H9 (cell line): ENCODE measurements at regions not wholly inside any gene's neighbourhood (a gene's known extent, or its start where the extent isn't known, plus 50 kb on each side); places are given as distances from the start of the nearest gene placed in this dataset.
A peak's percentile ranks its signal among the peaks of the same experiment; 100 is the strongest.

Experiments
- DNase-seq: peaks from one replicate; pipeline ENCODE4 v3.0.0-alpha.2; 2017
- H2AFZ ChIP-seq: one replicate; pipeline ENCODE4 v1.6.1; 2013; ENCODE audit warnings: mild to moderate bottlenecking, low read length, control low read depth, moderate library complexity
- H2AK5ac ChIP-seq: 2 replicates; pipeline ENCODE4 v1.6.1; 2013; ENCODE audit warnings: low read length, control low read depth, mixed read lengths; ENCODE audit not compliant: insufficient read length
- H2BK120ac ChIP-seq: one replicate; pipeline ENCODE4 v1.6.1; 2013; ENCODE audit warnings: low read depth, mild to moderate bottlenecking, low read length, control low read depth, inconsistent platforms; ENCODE audit not compliant: poor library complexity, severe bottlenecking
- H2BK12ac ChIP-seq: 2 replicates; pipeline ENCODE4 v1.6.1; 2013; ENCODE audit warnings: low read length, control low read depth, mixed read lengths, low read depth; ENCODE audit not compliant: insufficient read length
- H2BK15ac ChIP-seq: 2 replicates; pipeline ENCODE4 v1.6.1; 2013; ENCODE audit warnings: low read depth, low read length, control low read depth
- H2BK20ac ChIP-seq: one replicate; pipeline ENCODE4 v1.6.1; 2013; ENCODE audit warnings: low read depth, mild to moderate bottlenecking, low read length, control low read depth, inconsistent platforms; ENCODE audit not compliant: poor library complexity, severe bottlenecking
- H2BK5ac ChIP-seq: 2 replicates; pipeline ENCODE4 v1.6.1; 2013; ENCODE audit warnings: low read length, control low read depth, mixed read lengths; ENCODE audit not compliant: insufficient read length
- H3K14ac ChIP-seq: 2 replicates; pipeline ENCODE4 v1.6.1; 2013; ENCODE audit warnings: low read length, control low read depth; ENCODE audit not compliant: insufficient read depth
- H3K18ac ChIP-seq: 2 replicates; pipeline ENCODE4 v1.6.1; 2013; ENCODE audit warnings: low read depth, mild to moderate bottlenecking, mixed read lengths, low read length, control low read depth; ENCODE audit not compliant: insufficient read length
- H3K23ac ChIP-seq: 2 replicates; pipeline ENCODE4 v1.6.1; 2013; ENCODE audit warnings: low read length, control low read depth, mixed read lengths, low read depth; ENCODE audit not compliant: insufficient read length
- H3K23me2 ChIP-seq: 2 replicates; pipeline ENCODE4 v1.6.1; 2013; ENCODE audit warnings: low read depth, mild to moderate bottlenecking, mixed read lengths, low read length, control low read depth; ENCODE audit not compliant: insufficient read length, poor library complexity, severe bottlenecking
- H3K27ac ChIP-seq: 2 replicates; pipeline ENCODE4 v1.5.1; 2013; ENCODE audit warnings: low read length, control low read depth, mixed read lengths, low read depth; ENCODE audit not compliant: insufficient read length
- H3K27me3 ChIP-seq: 2 replicates; pipeline ENCODE4 v1.6.1; 2013; ENCODE audit warnings: low read length, control low read depth, inconsistent platforms; ENCODE audit not compliant: insufficient read depth
- H3K4ac ChIP-seq: 2 replicates; pipeline ENCODE4 v1.6.1; 2013; ENCODE audit warnings: low read depth, mild to moderate bottlenecking, control low read depth, inconsistent platforms, low read length, moderate library complexity
- H3K4me1 ChIP-seq: 2 replicates; pipeline ENCODE4 v1.6.1; 2013; ENCODE audit warnings: low read length, control low read depth, inconsistent platforms; ENCODE audit not compliant: insufficient read depth
- H3K4me2 ChIP-seq: 2 replicates; pipeline ENCODE4 v1.6.1; 2013; ENCODE audit warnings: low read length, control low read depth, mixed read lengths; ENCODE audit not compliant: insufficient read length, insufficient read depth
- H3K56ac ChIP-seq: 2 replicates; pipeline ENCODE4 v1.6.1; 2013; ENCODE audit warnings: low read depth, mild to moderate bottlenecking, mixed read lengths, low read length, control low read depth; ENCODE audit not compliant: insufficient read length
- H3K79me1 ChIP-seq: 2 replicates; pipeline ENCODE4 v1.6.1; 2013; ENCODE audit warnings: low read depth, mild to moderate bottlenecking, moderate library complexity, low read length, control low read depth, inconsistent platforms; ENCODE audit not compliant: insufficient read depth, poor library complexity, severe bottlenecking
- H3K79me2 ChIP-seq: 2 replicates; pipeline ENCODE4 v1.6.1; 2013; ENCODE audit warnings: low read length, control low read depth, inconsistent platforms; ENCODE audit not compliant: insufficient read depth
- H3K9ac ChIP-seq: 2 replicates; pipeline ENCODE4 v1.6.1; 2013; ENCODE audit warnings: low read length, control low read depth, mixed read lengths; ENCODE audit not compliant: insufficient read length; ENCODE audit errors: extremely low read depth
- H3K9me3 ChIP-seq: one replicate; pipeline ENCODE4 v1.6.1; 2013; ENCODE audit warnings: low read depth, low read length, inconsistent platforms; ENCODE audit not compliant: control insufficient read depth
- H3T11ph ChIP-seq: one replicate; pipeline ENCODE4 v1.6.1; 2013; ENCODE audit warnings: mild to moderate bottlenecking, low read length, control low read depth, inconsistent platforms
- H4K20me1 ChIP-seq: one replicate; pipeline ENCODE4 v1.6.1; 2013; ENCODE audit not compliant: control insufficient read depth, insufficient read length, insufficient read depth
- H4K5ac ChIP-seq: 2 replicates; pipeline ENCODE4 v1.6.1; 2013; ENCODE audit warnings: low read depth, mild to moderate bottlenecking, mixed read lengths, low read length, control low read depth; ENCODE audit not compliant: insufficient read length
- H4K8ac ChIP-seq: replicated peaks from 2 replicates; pipeline ENCODE4 v1.6.1; 2013; ENCODE audit warnings: low read length, control low read depth, mixed read lengths, low read depth; ENCODE audit not compliant: insufficient read length
- H4K91ac ChIP-seq: 2 replicates; pipeline ENCODE4 v1.6.1; 2013; ENCODE audit warnings: low read depth, mild to moderate bottlenecking, moderate library complexity, mixed read lengths, low read length, control low read depth; ENCODE audit not compliant: insufficient read length
- H3K27ac Mint-ChIP-seq, 3 experiments: 2 replicates in 2 of 3; 3 replicates in 1 of 3; pipeline ENCODE4 v1.8.0; 2020 to 2021; ENCODE audit warnings: mixed read lengths in 3 of 3, mild to moderate bottlenecking in 1 of 3, moderate library complexity in 1 of 3
- H3K27me3 Mint-ChIP-seq: 2 replicates; pipeline ENCODE4 v1.8.0; 2021; ENCODE audit warnings: low read depth, mild to moderate bottlenecking, moderate library complexity, mixed read lengths
- H3K36me3 Mint-ChIP-seq, 3 experiments: 2 replicates in 2 of 3; 3 replicates in 1 of 3; pipeline ENCODE4 v1.8.0; 2020 to 2021; ENCODE audit warnings: low read depth in 3 of 3, mixed read lengths in 3 of 3; ENCODE audit not compliant: insufficient read depth in 1 of 3
- H3K4me1 Mint-ChIP-seq, 2 experiments: 2 replicates each; pipeline ENCODE4 v1.8.0; 2020; ENCODE audit warnings: mixed read lengths in 2 of 2
- H3K4me3 Mint-ChIP-seq, 2 experiments: 2 replicates in 1 of 2; 3 replicates in 1 of 2; pipeline ENCODE4 v1.8.0; 2020 to 2021; ENCODE audit warnings: mild to moderate bottlenecking in 2 of 2, mixed read lengths in 2 of 2, moderate library complexity in 1 of 2
- H3K9me3 Mint-ChIP-seq, 2 experiments: 2 replicates in 1 of 2; 3 replicates in 1 of 2; pipeline ENCODE4 v1.8.0; 2020; ENCODE audit warnings: mild to moderate bottlenecking in 2 of 2, mixed read lengths in 2 of 2, moderate library complexity in 1 of 2
- WGBS: extraction: QIAGEN DNeasy Blood & Tissue Kit; methylation state at CpG from one replicate; pipeline ENCODE4 v1.1.7; 2013; ENCODE audit warnings: missing lambda C conversion rate, low lambda C conversion rate, mixed read lengths; ENCODE audit not compliant: insufficient read length; ENCODE audit errors: extremely low coverage; 5-methylcytosine and 5-hydroxymethylcytosine counted together
- TF ChIP-seq, protein P1 (sequence below): fragments of 200-600 bp; sonication (generic); conservative IDR thresholded peaks from 3 replicates; pipeline ENCODE4 v1.8.0; 2021; ENCODE audit warnings: antibody characterized with exemption, mild to moderate bottlenecking

DNA sequence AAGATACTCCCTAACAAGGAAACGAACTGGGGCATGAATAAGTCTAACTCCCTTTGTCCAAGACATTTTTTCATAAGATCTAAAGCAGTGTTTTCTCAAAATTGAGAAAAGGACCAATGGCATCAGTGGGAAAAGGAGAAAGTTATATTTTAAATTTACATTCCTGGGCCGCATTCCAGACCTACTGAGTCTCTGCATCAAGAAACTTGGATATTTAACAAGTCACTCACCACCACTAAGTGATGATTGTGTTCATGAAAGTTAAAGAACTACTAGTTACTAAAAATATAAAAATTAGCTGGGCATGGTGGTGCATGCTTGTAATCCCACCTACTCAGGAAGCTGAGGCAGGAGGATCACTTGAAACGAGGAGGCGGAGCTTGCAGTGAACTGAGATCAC lies 149.6 kb upstream of the MEOX2 start:
- H3K36me3 Mint-ChIP-seq = no peaks in the 10 kb centered on the region
- H3K27me3 Mint-ChIP-seq = no peaks in the 10 kb centered on the region
- H3K23ac ChIP-seq = no peak overlapping the region
- no peaks in the 10 kb centered on the region for H4K20me1 ChIP-seq
- DNase-seq = peak; percentile 28
- no peaks in the 10 kb centered on the region for H3K9me3 ChIP-seq
- H3K4ac ChIP-seq = no peak overlapping the region
- H3K9me3 Mint-ChIP-seq = no peaks in the 10 kb centered on the region
- H3K14ac ChIP-seq = no peak overlapping the region
- no peaks in the 10 kb centered on the region for H3K27me3 ChIP-seq
- H2AK5ac ChIP-seq = no peak overlapping the region
- no peak overlapping the region for H2BK120ac ChIP-seq
- TF ChIP-seq, protein P1, sequence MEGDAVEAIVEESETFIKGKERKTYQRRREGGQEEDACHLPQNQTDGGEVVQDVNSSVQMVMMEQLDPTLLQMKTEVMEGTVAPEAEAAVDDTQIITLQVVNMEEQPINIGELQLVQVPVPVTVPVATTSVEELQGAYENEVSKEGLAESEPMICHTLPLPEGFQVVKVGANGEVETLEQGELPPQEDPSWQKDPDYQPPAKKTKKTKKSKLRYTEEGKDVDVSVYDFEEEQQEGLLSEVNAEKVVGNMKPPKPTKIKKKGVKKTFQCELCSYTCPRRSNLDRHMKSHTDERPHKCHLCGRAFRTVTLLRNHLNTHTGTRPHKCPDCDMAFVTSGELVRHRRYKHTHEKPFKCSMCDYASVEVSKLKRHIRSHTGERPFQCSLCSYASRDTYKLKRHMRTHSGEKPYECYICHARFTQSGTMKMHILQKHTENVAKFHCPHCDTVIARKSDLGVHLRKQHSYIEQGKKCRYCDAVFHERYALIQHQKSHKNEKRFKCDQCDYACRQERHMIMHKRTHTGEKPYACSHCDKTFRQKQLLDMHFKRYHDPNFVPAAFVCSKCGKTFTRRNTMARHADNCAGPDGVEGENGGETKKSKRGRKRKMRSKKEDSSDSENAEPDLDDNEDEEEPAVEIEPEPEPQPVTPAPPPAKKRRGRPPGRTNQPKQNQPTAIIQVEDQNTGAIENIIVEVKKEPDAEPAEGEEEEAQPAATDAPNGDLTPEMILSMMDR = no peak
- H3K4me2 ChIP-seq = no peak overlapping the region
- no peak overlapping the region for H2BK5ac ChIP-seq
- no peak overlapping the region for H2BK12ac ChIP-seq
- H3K79me2 ChIP-seq = no peaks in the 10 kb centered on the region
- H2AFZ ChIP-seq = no peak overlapping the region
- no peak overlapping the region for H4K91ac ChIP-seq
- H3K4me1 ChIP-seq = no peaks in the 10 kb centered on the region; the same call in 1 of the 2 replicates
- no peak overlapping the region for H3K9ac ChIP-seq
- H3K18ac ChIP-seq = no peak overlapping the region
- no peak overlapping the region for H3K4me3 Mint-ChIP-seq
- no peak overlapping the region for H3T11ph ChIP-seq
- no peak overlapping the region for H2BK15ac ChIP-seq
- H4K8ac ChIP-seq = no peak overlapping the region
- WGBS = no CpG with 5 or more reads among the region's 4 CpGs
- no peak overlapping the region for H3K27ac ChIP-seq
- peaks cover 4% of the 10 kb centered on the region for H3K23me2 ChIP-seq
- no peaks in the 10 kb centered on the region for H3K79me1 ChIP-seq
- no peak overlapping the region for H3K27ac Mint-ChIP-seq
- H2BK20ac ChIP-seq = no peak overlapping the region
- no peak overlapping the region for H3K56ac ChIP-seq
- H3K4me1 Mint-ChIP-seq = peaks cover 23 to 29% of the 10 kb centered on the region in 2 experiments
- H4K5ac ChIP-seq = no peak overlapping the region
